Muscle of arm (tissue), 1 donor: ENCODE measurements at regions not wholly inside any gene's neighbourhood (a gene's known extent, or its start where the extent isn't known, plus 50 kb on each side); places are given as distances from the start of the nearest gene placed in this dataset.

Experiments
- DNase-seq: peaks from one replicate; pipeline ENCODE4 v3.0.0-alpha.2; 2013

GRCh38 chr18:77657651-77658298 is 408.1 kb downstream of the GALR1 start:
- DNase-seq = no peak

- DNase-seq = no peak
Observed at GRCh38 chr18:77658299-77658662, 408.6 kb downstream of the GALR1 start.

GRCh38 chr18:77658751-77659448 is 409.3 kb downstream of the GALR1 start:
- no peak for DNase-seq

GRCh38 chr18:77666613-77667012 is 417.0 kb downstream of the GALR1 start:
- DNase-seq = no peak

GRCh38 chr18:77668219-77668618 is 418.6 kb downstream of the GALR1 start:
- DNase-seq = no peak

GRCh38 chr18:77669331-77669730 is 419.7 kb downstream of the GALR1 start:
- no peak for DNase-seq

GRCh38 chr18:77671456-77672167 is 422.0 kb downstream of the GALR1 start:
- DNase-seq = no peak

- DNase-seq = no peak
Observed at GRCh38 chr18:77676910-77677309, 427.3 kb downstream of the GALR1 start.

- DNase-seq = no peak
Observed at GRCh38 chr18:77677536-77677935, 427.9 kb downstream of the GALR1 start.

- no peak for DNase-seq
Observed at GRCh38 chr18:77679869-77680268, 430.2 kb downstream of the GALR1 start.

- DNase-seq = no peak
Observed at GRCh38 chr18:77700051-77700450, 450.4 kb downstream of the GALR1 start.

GRCh38 chr18:77701977-77702376 is 452.3 kb downstream of the GALR1 start:
- DNase-seq = no peak

- DNase-seq = peak; percentile 51
Observed at GRCh38 chr18:77702686-77703085, 453.0 kb downstream of the GALR1 start.

- no peak for DNase-seq
Observed at GRCh38 chr18:77705301-77705700, 455.7 kb downstream of the GALR1 start.

- no peak for DNase-seq
Observed at GRCh38 chr18:77708826-77709506, 459.3 kb downstream of the GALR1 start.

- DNase-seq = no peak
Observed at GRCh38 chr18:77711096-77711495, 461.4 kb downstream of the GALR1 start.

- no peak for DNase-seq
Observed at GRCh38 chr18:77714716-77715115, 465.1 kb downstream of the GALR1 start.

GRCh38 chr18:77716282-77716681 is 466.6 kb downstream of the GALR1 start:
- no peak for DNase-seq

GRCh38 chr18:77733292-77733903 is 483.8 kb downstream of the GALR1 start:
- DNase-seq = no peak

- no peak for DNase-seq
Observed at GRCh38 chr18:77736842-77737241, 487.2 kb downstream of the GALR1 start.

- DNase-seq = no peak
Observed at GRCh38 chr18:77737405-77737804, 487.8 kb downstream of the GALR1 start.

GRCh38 chr18:77749089-77749488 is 499.4 kb downstream of the GALR1 start:
- DNase-seq = peak; percentile 71
